Fibroblast of lung (primary cell): ENCODE measurements at regions not wholly inside any gene's neighbourhood (a gene's known extent, or its start where the extent isn't known, plus 50 kb on each side); places are given as distances from the start of the nearest gene placed in this dataset.
A peak's percentile ranks its signal among the peaks of the same experiment; 100 is the strongest.
"Not testable (repeated sequence)": the region's sequence is repeated elsewhere in the genome, so short reads cannot be mapped to it uniquely, and the experiment has no call there.

Source experiments
- DNase-seq, 2 donors: peaks; one replicate each; pipeline versions ENCODE4 v3.0.0 to v3.0.0-alpha.2; 2010; ENCODE audit warnings: low read depth in 2 of 2
- H2AFZ ChIP-seq: 2 replicates; pipeline ENCODE4 v1.5.1; 2012; ENCODE audit warnings: low read length, control low read depth, inconsistent platforms
- H3K27ac ChIP-seq: 2 replicates; pipeline ENCODE4 v1.5.1; 2011; ENCODE audit warnings: low read length, control low read depth; ENCODE audit not compliant: insufficient read depth
- H3K27me3 ChIP-seq: 2 replicates; pipeline ENCODE4 v1.5.1; 2011; ENCODE audit warnings: mild to moderate bottlenecking, low read length; ENCODE audit not compliant: control insufficient read depth, insufficient read depth
- H3K36me3 ChIP-seq: 2 replicates; pipeline ENCODE4 v1.5.1; 2011; ENCODE audit warnings: low read length; ENCODE audit not compliant: control insufficient read depth, insufficient read depth
- H3K4me1 ChIP-seq: 2 replicates; pipeline ENCODE4 v1.5.1; 2011; ENCODE audit warnings: low read length; ENCODE audit not compliant: control insufficient read depth, insufficient read depth; ENCODE audit errors: extremely low read depth
- H3K4me2 ChIP-seq: 2 replicates; pipeline ENCODE4 v1.5.1; 2011; ENCODE audit warnings: low read length, control low read depth; ENCODE audit not compliant: insufficient read depth; ENCODE audit errors: extremely low read depth
- H3K4me3 ChIP-seq, 4 experiments: fragments of 200-600 bp in 1 of 4; sonication (generic) in 1 of 4; replicated peaks in 1 of 4; 2 replicates each; pipeline ENCODE4 v1.5.1; 2011 to 2016; ENCODE audit warnings: low read length in 4 of 4, low read depth in 3 of 4, mild to moderate bottlenecking in 3 of 4, control low read depth in 2 of 4, inconsistent platforms in 1 of 4, mixed read lengths in 1 of 4; ENCODE audit not compliant: insufficient read depth in 1 of 4; ENCODE audit errors: control extremely low read depth in 1 of 4
- H3K79me2 ChIP-seq: 2 replicates; pipeline ENCODE4 v1.5.1; 2012; ENCODE audit warnings: mild to moderate bottlenecking, low read length, inconsistent platforms; ENCODE audit not compliant: control insufficient read depth, insufficient read depth
- H3K9ac ChIP-seq: 2 replicates; pipeline ENCODE4 v1.5.1; 2011; ENCODE audit warnings: mild to moderate bottlenecking, low read length, control low read depth; ENCODE audit not compliant: insufficient read depth
- H3K9me3 ChIP-seq: 2 replicates; pipeline ENCODE4 v1.5.1; 2012; ENCODE audit warnings: low read depth, low read length; ENCODE audit not compliant: control insufficient read depth, insufficient read depth
- H4K20me1 ChIP-seq: 2 replicates; pipeline ENCODE4 v1.5.1; 2011; ENCODE audit warnings: low read length; ENCODE audit not compliant: control insufficient read depth, insufficient read depth; ENCODE audit errors: extremely low read depth
- CTCF ChIP-seq, 2 donors: IDR thresholded peaks in 1 of 2; conservative IDR thresholded peaks in 1 of 2; 1 replicate in 1 of 2; 2 replicates in 1 of 2; pipeline ENCODE4 v1.5.1; 2011 to 2012; ENCODE audit warnings: low read length in 2 of 2, control low read depth in 1 of 2, inconsistent platforms in 1 of 2, low read depth in 1 of 2, mild to moderate bottlenecking in 1 of 2
- EZH2 ChIP-seq: IDR thresholded peaks from 2 replicates; pipeline ENCODE4 v1.5.1; 2012; ENCODE audit warnings: low read length, control low read depth, mild to moderate bottlenecking; ENCODE audit errors: missing control alignments

GRCh38 chr1:172843444-172843843 is 184.5 kb downstream of the FASLG start:
- H3K36me3 ChIP-seq: no peaks in the 10 kb centered on the region
- no peak overlapping the region for H3K27ac ChIP-seq
- H3K79me2 ChIP-seq: no peaks in the 10 kb centered on the region
- no peak overlapping the region for H3K4me2 ChIP-seq
- H3K4me3 ChIP-seq: no peak overlapping the region
- DNase-seq: no peak
- TF ChIP-seq CTCF (conservative IDR thresholded peaks at IDR 0.05 in 1 of 2, IDR thresholded peaks at IDR 0.05 in 1 of 2; ENCODE audit: low read depth in 1 of 2, low read length in 2 of 2) (no peak), EZH2 (no peak)
- no peaks in the 10 kb centered on the region for H3K9me3 ChIP-seq
- H3K4me1 ChIP-seq: no peaks in the 10 kb centered on the region
- no peaks in the 10 kb centered on the region for H3K27me3 ChIP-seq
- H2AFZ ChIP-seq: no peak overlapping the region
- H3K9ac ChIP-seq: no peak overlapping the region
- no peaks in the 10 kb centered on the region for H4K20me1 ChIP-seq

GRCh38 chr1:172845371-172845770 is 186.5 kb downstream of the FASLG start:
- H3K9ac ChIP-seq: no peak overlapping the region
- no peaks in the 10 kb centered on the region for H3K9me3 ChIP-seq
- H3K4me3 ChIP-seq: no peak overlapping the region
- no peak overlapping the region for H3K27ac ChIP-seq
- peak in 1 of 2 donors; percentile 39 for DNase-seq
- no peaks in the 10 kb centered on the region for H3K79me2 ChIP-seq
- H4K20me1 ChIP-seq: no peaks in the 10 kb centered on the region
- H3K4me2 ChIP-seq: no peak overlapping the region
- TF ChIP-seq EZH2 (no peak), CTCF (conservative IDR thresholded peaks at IDR 0.05 in 1 of 2, IDR thresholded peaks at IDR 0.05 in 1 of 2; ENCODE audit: low read depth in 1 of 2, low read length in 2 of 2) (no peak)
- no peaks in the 10 kb centered on the region for H3K27me3 ChIP-seq
- H2AFZ ChIP-seq: peak overlapping the region; percentile 7
- H3K4me1 ChIP-seq: no peaks in the 10 kb centered on the region
- no peaks in the 10 kb centered on the region for H3K36me3 ChIP-seq

- no peaks in the 10 kb centered on the region for H3K36me3 ChIP-seq
Observed at GRCh38 chr1:172845865-172846264, 187.0 kb downstream of the FASLG start.

GRCh38 chr1:172847814-172848213 is 188.9 kb downstream of the FASLG start:
- not testable (repeated sequence) for H4K20me1 ChIP-seq, H3K9ac ChIP-seq, H3K79me2 ChIP-seq, H3K4me1 ChIP-seq, H3K4me3 ChIP-seq, H3K36me3 ChIP-seq, H3K27me3 ChIP-seq, H3K4me2 ChIP-seq, H3K27ac ChIP-seq, H2AFZ ChIP-seq, H3K9me3 ChIP-seq, DNase-seq

More at GRCh38 chr1:172845865-172846264, 187.0 kb downstream of the FASLG start:
- Histone ChIP-seq H3K4me2 (no peak overlapping the region), H3K4me3 (no peak overlapping the region), H3K4me1 (no peaks in the 10 kb centered on the region), H4K20me1 (no peaks in the 10 kb centered on the region), H2AFZ (no peak overlapping the region), H3K79me2 (no peaks in the 10 kb centered on the region), H3K27ac (no peak overlapping the region), H3K9ac (no peak overlapping the region), H3K27me3 (no peaks in the 10 kb centered on the region), H3K9me3 (no peaks in the 10 kb centered on the region)
- DNase-seq: no peak
- TF ChIP-seq CTCF (conservative IDR thresholded peaks at IDR 0.05 in 1 of 2, IDR thresholded peaks at IDR 0.05 in 1 of 2; ENCODE audit: low read depth in 1 of 2, low read length in 2 of 2) (no peak), EZH2 (no peak)
